22Rv1 (cell line): ENCODE measurements at regions not wholly inside any gene's neighbourhood (a gene's known extent, or its start where the extent isn't known, plus 50 kb on each side); places are given as distances from the start of the nearest gene placed in this dataset.

Experiments
- H3K27ac ChIP-seq: fragments of 450-650 bp; 2 replicates; pipeline ENCODE4 v1.5.1; 2017
- ZFX ChIP-seq: fragments of 450-650 bp; IDR thresholded peaks from 2 replicates; pipeline ENCODE4 v1.6.1; 2017; ENCODE audit warnings: antibody characterized with exemption, borderline replicate concordance
- TF ChIP-seq, protein P1 (sequence below): fragments of 450-650 bp; IDR thresholded peaks from 2 replicates; pipeline ENCODE4 v1.5.1; 2017; ENCODE audit warnings: mild to moderate bottlenecking

DNA sequence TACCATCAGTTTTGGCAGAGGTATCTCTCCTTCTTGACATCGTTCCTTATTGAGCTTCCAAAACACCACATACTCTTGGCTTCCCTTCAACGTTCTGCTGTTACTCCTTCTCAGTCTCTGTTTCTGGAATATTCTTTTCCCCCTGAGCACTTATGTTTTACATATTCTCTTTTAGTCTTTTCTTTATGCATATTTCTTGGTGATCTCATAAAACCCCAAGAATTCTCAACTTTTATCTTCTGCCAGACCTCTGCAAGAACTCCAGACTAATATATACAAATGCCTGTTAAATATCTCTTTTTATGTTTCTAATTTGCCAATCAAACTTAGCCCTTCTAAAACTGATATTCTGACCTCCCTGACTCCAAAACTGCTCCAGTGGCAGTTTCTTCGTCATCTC, 453.4 kb upstream of the CTNND2 start:
- H3K27ac ChIP-seq = no peak overlapping the region
- TF ChIP-seq, protein P1, sequence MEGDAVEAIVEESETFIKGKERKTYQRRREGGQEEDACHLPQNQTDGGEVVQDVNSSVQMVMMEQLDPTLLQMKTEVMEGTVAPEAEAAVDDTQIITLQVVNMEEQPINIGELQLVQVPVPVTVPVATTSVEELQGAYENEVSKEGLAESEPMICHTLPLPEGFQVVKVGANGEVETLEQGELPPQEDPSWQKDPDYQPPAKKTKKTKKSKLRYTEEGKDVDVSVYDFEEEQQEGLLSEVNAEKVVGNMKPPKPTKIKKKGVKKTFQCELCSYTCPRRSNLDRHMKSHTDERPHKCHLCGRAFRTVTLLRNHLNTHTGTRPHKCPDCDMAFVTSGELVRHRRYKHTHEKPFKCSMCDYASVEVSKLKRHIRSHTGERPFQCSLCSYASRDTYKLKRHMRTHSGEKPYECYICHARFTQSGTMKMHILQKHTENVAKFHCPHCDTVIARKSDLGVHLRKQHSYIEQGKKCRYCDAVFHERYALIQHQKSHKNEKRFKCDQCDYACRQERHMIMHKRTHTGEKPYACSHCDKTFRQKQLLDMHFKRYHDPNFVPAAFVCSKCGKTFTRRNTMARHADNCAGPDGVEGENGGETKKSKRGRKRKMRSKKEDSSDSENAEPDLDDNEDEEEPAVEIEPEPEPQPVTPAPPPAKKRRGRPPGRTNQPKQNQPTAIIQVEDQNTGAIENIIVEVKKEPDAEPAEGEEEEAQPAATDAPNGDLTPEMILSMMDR = no peak
- no peak for TF ChIP-seq ZFX

GRCh38 chr5:12354686-12355085, 450.4 kb upstream of the CTNND2 start:
- TF ChIP-seq, protein P1 = no peak
- no peak for TF ChIP-seq ZFX

GRCh38 chr5:12343558-12343957, 439.3 kb upstream of the CTNND2 start:
- no peak for TF ChIP-seq ZFX
- TF ChIP-seq, protein P1 = no peak
- no peak overlapping the region for H3K27ac ChIP-seq

More at GRCh38 chr5:12354686-12355085, 450.4 kb upstream of the CTNND2 start:
- H3K27ac ChIP-seq = no peak overlapping the region

DNA sequence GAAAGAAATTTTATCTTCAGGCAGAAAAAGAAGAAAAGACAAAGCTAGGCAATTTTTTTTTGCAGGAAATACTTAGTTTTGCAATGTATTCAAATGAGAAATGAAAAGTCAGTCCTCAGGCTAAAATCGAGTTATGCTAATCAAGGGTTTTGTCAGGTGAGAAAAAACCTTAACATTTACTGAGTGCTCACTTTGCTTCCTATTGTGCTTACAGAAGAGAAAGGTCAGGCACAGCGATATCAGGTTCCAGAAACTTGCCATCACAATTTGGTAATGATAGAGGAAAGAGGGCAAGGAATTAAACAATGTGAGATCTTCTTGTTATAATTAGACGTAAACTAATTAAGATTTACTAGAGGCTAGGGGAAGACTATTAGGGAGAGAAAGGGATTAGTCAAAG, 431.7 kb upstream of the CTNND2 start:
- TF ChIP-seq ZFX = no peak
- TF ChIP-seq, protein P1 = no peak
- no peak overlapping the region for H3K27ac ChIP-seq

- no peak for TF ChIP-seq ZFX
- TF ChIP-seq, protein P1 = no peak
- H3K27ac ChIP-seq = no peak overlapping the region
Measured at GRCh38 chr5:12332480-12332879, 428.2 kb upstream of the CTNND2 start.

DNA sequence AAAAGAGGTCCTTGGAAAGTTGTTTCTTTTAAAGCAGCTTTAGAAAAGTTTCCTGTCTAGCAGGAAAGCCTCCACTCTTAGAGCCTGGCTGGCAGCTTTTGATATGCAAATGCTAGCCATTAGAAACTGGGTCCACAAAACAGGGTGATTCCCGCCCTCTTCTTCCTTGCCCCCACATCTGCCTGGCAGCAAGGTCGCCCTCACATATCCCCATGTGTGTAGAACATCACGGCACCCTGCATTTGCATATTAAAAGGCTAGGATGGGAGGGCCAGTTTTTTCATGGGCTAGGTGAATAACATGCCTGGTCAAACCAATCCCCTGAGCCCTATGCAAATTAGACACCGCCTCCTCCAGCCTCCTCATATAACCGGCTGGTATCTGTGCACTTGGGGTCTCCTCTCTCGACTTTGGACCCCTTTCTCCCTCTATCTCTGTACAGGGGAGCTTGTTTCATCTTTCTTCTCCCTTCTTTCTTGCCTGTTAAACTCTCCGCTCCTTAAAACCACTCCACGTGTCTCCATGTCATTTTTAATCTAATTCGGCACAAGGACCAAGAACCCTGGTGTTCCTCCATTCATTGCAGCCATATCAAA, 426.8 kb upstream of the CTNND2 start:
- H3K27ac ChIP-seq = no peak overlapping the region

GRCh38 chr5:12330381-12330780, 426.1 kb upstream of the CTNND2 start:
- TF ChIP-seq, protein P1 = no peak
- no peak for TF ChIP-seq ZFX
- H3K27ac ChIP-seq = no peak overlapping the region

More for the DNA sequence above, 426.8 kb upstream of the CTNND2 start:
- no peak for TF ChIP-seq ZFX
- TF ChIP-seq, protein P1 = no peak
